HG02571 (cell line): ENCODE measurements at regions not wholly inside any gene's neighbourhood (a gene's known extent, or its start where the extent isn't known, plus 50 kb on each side); places are given as distances from the start of the nearest gene placed in this dataset.
"Not testable (repeated sequence)": the region's sequence is repeated elsewhere in the genome, so short reads cannot be mapped to it uniquely, and the experiment has no call there.

Experiments
- ATAC-seq: cut with Tn5 transposase; IDR thresholded peaks from one replicate; pipeline ENCODE4 v1.9.1; 2021; ENCODE audit warnings: mild to moderate bottlenecking, moderate library complexity; ENCODE audit not compliant: unreplicated experiment

- not testable (repeated sequence) for ATAC-seq
These were observed 357.3 kb upstream of the WSB1 start for GRCh38 chr17:26936645-26937044.

GRCh38 chr17:26937750-26938322 lies 356.1 kb upstream of the WSB1 start:
- not testable (repeated sequence) for ATAC-seq

- ATAC-seq, result not testable (repeated sequence)
These were observed 354.2 kb upstream of the WSB1 start for GRCh38 chr17:26939755-26940154.

- ATAC-seq, result not testable (repeated sequence)
These were observed 353.3 kb upstream of the WSB1 start for GRCh38 chr17:26940587-26940986.

GRCh38 chr17:26962255-26963162 lies 331.4 kb upstream of the WSB1 start:
- ATAC-seq, result no peak

- ATAC-seq, result no peak
These were observed 330.8 kb upstream of the WSB1 start for GRCh38 chr17:26963163-26963503.

GRCh38 chr17:26965898-26966624 lies 327.9 kb upstream of the WSB1 start:
- ATAC-seq, result not testable (repeated sequence)

- not testable (repeated sequence) for ATAC-seq
These were observed 327.2 kb upstream of the WSB1 start for GRCh38 chr17:26966625-26967179.

- ATAC-seq, result not testable (repeated sequence)
These were observed 312.0 kb upstream of the WSB1 start for GRCh38 chr17:26981845-26982425.

- ATAC-seq, result not testable (repeated sequence)
These were observed 311.4 kb upstream of the WSB1 start for GRCh38 chr17:26982563-26982962.

- not testable (repeated sequence) for ATAC-seq
These were observed 306.1 kb upstream of the WSB1 start for GRCh38 chr17:26987851-26988250.

- ATAC-seq, result not testable (repeated sequence)
These were observed 299.3 kb upstream of the WSB1 start for GRCh38 chr17:26994648-26995047.

- not testable (repeated sequence) for ATAC-seq
These were observed 297.6 kb upstream of the WSB1 start for GRCh38 chr17:26996146-26996916.

GRCh38 chr17:27007734-27008531 lies 286.0 kb upstream of the WSB1 start:
- ATAC-seq, result not testable (repeated sequence)

GRCh38 chr17:27009087-27009486 lies 284.8 kb upstream of the WSB1 start:
- no peak for ATAC-seq

GRCh38 chr17:27010138-27010537 lies 283.8 kb upstream of the WSB1 start:
- not testable (repeated sequence) for ATAC-seq

- ATAC-seq, result not testable (repeated sequence)
These were observed 263.4 kb upstream of the WSB1 start for GRCh38 chr17:27030552-27030951.

- ATAC-seq, result no peak
These were observed 255.2 kb upstream of the WSB1 start for GRCh38 chr17:27038676-27039075.

GRCh38 chr17:27045039-27045438 lies 248.9 kb upstream of the WSB1 start:
- not testable (repeated sequence) for ATAC-seq
